Activated CD4-positive, alpha-beta T cell treated with anti-CD3 and anti-CD28 coated beads for 4 hours (primary cell): ENCODE measurements at regions not wholly inside any gene's neighbourhood (a gene's known extent, or its start where the extent isn't known, plus 50 kb on each side); places are given as distances from the start of the nearest gene placed in this dataset.

Experiments
- DNase-seq, 2 donors: peaks; one replicate each; pipeline ENCODE4 v3.0.0-alpha.2; 2020

DNA sequence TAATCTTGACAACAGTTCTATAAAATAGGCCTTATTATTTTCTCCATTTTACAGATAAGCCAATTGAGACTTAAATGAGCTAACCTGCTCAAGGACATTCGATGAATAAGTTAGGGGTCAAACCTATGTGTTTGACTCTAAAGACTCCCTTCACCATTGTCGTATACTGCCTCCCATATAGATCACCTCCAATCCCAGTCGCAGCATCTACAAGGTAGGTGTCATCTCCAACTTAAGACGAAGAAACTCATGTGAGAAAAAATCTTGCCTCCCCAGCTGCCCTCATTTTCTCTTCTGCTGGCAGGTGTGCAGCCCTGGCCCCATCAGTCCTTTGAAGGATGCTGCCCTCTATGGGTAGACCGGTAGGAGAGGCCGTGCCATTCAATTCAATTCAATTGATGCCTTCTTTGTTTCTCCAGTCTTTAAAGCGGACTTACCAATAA lies 75.2 kb upstream of the SMARCA2 start:
- DNase-seq = peak; percentile 10 to 12

GRCh38 chr9:1941989-1942388 lies 73.2 kb upstream of the SMARCA2 start:
- no peak for DNase-seq

DNA sequence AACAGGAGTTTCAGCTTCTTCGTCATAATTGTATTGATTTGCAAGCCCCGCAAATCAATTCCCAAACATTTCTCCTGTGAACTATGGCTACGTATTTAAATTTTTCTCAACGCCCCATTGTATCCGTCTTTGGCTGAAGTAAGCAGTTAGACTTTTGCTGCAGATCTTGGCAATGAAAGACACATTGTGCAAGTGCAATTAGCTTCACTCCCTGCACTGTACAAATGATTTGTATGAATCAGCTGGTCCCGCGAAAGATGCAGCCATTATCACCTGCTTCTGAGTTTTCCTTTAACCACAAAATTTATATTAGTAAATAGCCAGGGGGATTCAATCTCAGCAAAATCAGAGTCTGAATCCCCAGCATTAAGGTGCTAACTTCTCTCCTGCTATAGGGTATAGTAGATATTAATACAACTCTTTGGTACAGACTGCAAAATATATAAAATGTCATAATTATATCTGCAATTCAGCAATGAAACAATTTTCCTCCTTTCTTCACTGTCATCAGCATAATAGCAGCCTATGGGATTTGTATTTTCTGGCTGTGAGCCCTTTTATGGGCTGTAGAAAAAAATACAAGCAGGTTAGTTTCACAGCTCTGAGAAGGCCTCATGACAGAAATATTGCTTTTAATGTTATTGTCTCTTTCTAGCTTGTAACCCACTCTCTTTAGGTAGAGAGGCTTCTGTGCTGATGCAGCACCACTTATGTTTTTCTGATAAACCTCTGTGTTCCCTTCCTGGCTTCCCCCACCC lies 68.4 kb upstream of the SMARCA2 start:
- DNase-seq = no peak

DNA sequence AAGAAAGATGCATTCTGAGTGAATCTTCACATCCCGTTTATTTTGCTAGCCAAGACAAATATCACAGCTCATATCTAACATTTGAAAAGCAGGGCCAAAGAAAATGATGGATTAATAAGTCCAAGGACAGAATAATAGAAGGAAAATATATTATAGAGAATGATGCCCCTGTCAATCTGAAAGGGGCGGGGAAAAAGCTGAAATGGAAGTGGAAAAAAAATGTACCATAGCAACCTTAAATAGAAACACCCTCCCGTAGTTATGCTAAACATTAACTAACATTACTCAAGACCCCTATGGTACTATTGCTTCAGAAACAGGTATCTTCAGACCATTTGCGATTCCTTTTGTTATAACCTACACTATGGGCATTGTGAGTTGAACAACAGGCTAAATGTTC lies 67.7 kb upstream of the SMARCA2 start:
- DNase-seq = no peak

DNA sequence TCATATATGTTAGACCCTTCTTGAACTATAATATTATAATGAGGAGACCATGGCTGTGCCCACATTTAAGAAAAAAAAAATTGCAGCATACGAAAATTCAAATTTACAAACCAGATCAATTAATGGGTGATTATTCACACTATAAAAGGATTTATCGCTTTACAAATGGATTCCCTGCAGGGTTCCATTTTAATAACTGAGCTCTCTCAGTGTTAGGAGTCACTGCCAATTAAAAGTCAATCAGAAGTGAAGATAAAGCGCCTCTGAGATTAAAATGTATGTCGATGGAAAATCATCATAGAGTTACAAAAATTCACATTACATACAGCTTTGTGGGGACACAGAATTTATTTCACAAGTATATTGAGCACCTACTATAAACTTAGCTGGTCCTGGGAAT lies 66.6 kb upstream of the SMARCA2 start:
- DNase-seq = no peak

DNA sequence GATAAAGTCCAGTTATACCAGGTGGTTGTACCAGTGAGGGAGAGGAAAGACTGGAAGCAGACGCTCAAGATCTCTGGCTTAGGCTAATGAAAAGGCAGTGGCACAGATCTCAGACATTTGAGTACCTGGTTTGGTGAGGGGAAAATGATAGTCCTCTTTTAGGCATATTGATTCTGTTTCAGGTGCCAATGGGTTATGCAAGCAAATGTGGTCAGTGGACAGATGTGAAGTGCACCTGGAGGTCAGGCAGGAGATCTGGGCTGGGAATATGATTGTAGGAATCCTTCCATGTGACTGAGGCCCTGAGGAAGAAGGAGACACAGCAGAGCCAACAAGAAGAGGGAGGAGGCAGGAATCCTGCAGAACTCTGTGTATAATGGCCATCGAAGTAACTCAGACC lies 63.7 kb upstream of the SMARCA2 start:
- no peak for DNase-seq

GRCh38 chr9:1952001-1952400 lies 63.1 kb upstream of the SMARCA2 start:
- no peak for DNase-seq

DNA sequence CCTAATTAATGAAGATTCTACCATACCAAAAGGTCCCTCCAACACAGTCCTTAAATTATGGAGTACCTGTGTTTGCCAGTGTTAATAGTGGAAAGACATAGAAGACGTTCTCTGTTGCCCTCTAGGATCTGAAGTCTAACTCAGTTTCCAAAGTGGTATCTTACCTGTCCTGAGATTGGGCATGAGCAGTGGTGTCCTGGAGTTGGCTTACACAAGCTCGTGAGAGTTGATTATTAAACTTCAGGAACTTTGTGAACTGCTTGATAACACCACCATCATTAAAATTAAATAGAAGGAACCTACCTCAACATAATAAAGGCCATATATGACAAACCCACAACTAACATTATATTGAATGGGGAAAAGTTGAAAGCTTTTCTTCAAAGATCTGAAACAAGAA lies 60.9 kb upstream of the SMARCA2 start:
- no peak for DNase-seq

DNA sequence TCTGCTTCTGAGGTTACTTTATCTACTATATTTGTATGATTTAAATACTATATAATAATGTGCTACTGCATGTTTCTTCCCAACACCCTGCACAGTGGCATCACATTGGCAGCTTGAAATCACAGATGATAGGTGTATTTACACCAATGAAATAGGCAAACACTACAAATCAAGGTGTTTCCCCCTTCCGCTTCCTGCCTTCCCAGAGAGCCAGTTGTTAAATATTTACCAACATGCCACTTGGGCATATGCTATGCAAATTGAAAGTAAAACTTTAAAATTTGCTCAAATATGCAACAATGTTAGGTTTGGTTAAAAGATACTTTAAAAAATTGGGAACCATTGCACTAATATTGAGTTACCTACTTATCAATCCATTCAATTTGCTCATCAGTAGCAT lies 58.2 kb upstream of the SMARCA2 start:
- no peak for DNase-seq

DNA sequence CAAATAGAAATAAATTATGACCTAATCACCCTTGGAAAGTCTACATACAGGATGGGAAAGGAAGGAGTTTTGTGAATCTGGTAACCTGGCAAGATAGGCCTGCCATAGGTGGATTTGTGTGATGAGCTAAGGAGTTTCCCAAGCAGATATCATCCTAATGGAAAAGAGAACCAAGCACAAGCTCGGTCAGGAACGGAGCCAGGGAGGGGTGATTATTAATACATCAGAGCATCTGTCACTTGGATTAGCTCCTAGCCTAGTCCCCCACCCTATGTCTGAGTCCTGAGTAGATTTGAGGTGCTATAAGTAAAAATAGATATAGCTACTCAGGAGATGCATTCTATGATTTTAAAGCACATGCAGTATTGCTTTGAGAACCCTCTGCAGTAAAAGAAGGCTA lies 57.3 kb upstream of the SMARCA2 start:
- no peak for DNase-seq

GRCh38 chr9:1959371-1959770 lies 55.8 kb upstream of the SMARCA2 start:
- DNase-seq = no peak

GRCh38 chr9:1960342-1961042 lies 54.7 kb upstream of the SMARCA2 start:
- DNase-seq = no peak

GRCh38 chr9:1962122-1962521 lies 53.0 kb upstream of the SMARCA2 start:
- no peak for DNase-seq

- no peak for DNase-seq
Observed at GRCh38 chr9:1962588-1963106, 52.5 kb upstream of the SMARCA2 start.

DNA sequence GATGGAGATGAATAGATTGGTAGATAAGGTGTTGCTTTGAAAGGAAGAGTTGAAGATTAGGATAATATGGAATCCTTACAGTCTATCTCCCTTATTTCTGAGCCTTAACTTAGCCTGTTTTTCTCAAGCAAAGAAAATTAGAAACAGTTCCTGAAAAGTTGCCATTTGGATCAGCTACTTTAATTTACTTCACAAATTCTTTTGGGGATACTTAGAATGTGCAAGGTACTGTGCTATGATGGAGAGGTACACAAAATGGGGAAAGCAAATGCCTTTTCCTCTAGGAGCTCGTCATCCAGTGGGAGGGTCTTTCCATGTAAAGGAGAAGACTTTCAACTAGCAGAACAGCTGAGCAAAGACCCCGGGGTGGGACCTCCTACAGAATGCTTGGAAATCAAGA lies 51.1 kb upstream of the SMARCA2 start:
- no peak for DNase-seq
